ENCODE measurements at regions not wholly inside any gene's neighbourhood (a gene's known extent, or its start where the extent isn't known, plus 50 kb on each side); places are given as distances from the start of the nearest gene placed in this dataset.
"Not testable (repeated sequence)": the region's sequence is repeated elsewhere in the genome, so short reads cannot be mapped to it uniquely, and the experiment has no call there.

- not testable (repeated sequence) for DNase-seq
Measured at GRCh38 chr21:13802757-13803156, 193.2 kb downstream of the POTED start.

Data from NCI-H774 (cell line).